ENCODE measurements at regions not wholly inside any gene's neighbourhood (a gene's known extent, or its start where the extent isn't known, plus 50 kb on each side); places are given as distances from the start of the nearest gene placed in this dataset.

- no peak for DNase-seq (ENCODE audit: low read depth, low spot score)
- TF ChIP-seq CTCF (IDR thresholded peaks at IDR 0.05; ENCODE audit: low read depth, low read length) = no peak
- H3K27ac ChIP-seq (ENCODE audit: low read depth, low read length) = no peak overlapping the region
- H3K4me3 ChIP-seq (ENCODE audit: low read depth, low read length) = no peak overlapping the region
- no peaks in the 10 kb centered on the region for H3K9me3 ChIP-seq (ENCODE audit: control insufficient read depth, insufficient read depth, low read length)
- peaks cover 28% of the 10 kb centered on the region for H3K27me3 ChIP-seq (ENCODE audit: control insufficient read depth, insufficient read depth, low read length)
- ChIA-PET POLR2A (no interaction called here), CTCF (no interaction called here)
These were observed 424.6 kb upstream of the CADM1 start for GRCh38 chr11:115928811-115929210.

GRCh38 chr11:115927823-115928329 is 423.7 kb upstream of the CADM1 start:
- no peak for TF ChIP-seq CTCF (IDR thresholded peaks at IDR 0.05; ENCODE audit: low read depth, low read length)
- H3K27ac ChIP-seq (ENCODE audit: low read depth, low read length) = no peak overlapping the region
- peaks cover 25% of the 10 kb centered on the region for H3K27me3 ChIP-seq (ENCODE audit: control insufficient read depth, insufficient read depth, low read length)
- no peaks in the 10 kb centered on the region for H3K9me3 ChIP-seq (ENCODE audit: control insufficient read depth, insufficient read depth, low read length)
- H3K4me3 ChIP-seq (ENCODE audit: low read depth, low read length) = no peak overlapping the region
- CTCF ChIA-PET = no interaction called here
- POLR2A ChIA-PET = no interaction called here
- DNase-seq (ENCODE audit: low read depth, low spot score) = no peak

GRCh38 chr11:115926601-115927000 is 422.4 kb upstream of the CADM1 start:
- no peak for DNase-seq (ENCODE audit: low read depth, low spot score)
- Histone ChIP-seq H3K27me3 (ENCODE audit: control insufficient read depth, insufficient read depth, low read length) (peaks cover 16% of the 10 kb centered on the region), H3K4me3 (ENCODE audit: low read depth, low read length) (no peak overlapping the region), H3K9me3 (ENCODE audit: control insufficient read depth, insufficient read depth, low read length) (no peaks in the 10 kb centered on the region), H3K27ac (ENCODE audit: low read depth, low read length) (no peak overlapping the region)
- CTCF ChIA-PET = interaction anchor here (1.3 kb wide), 1 partner anchor 13 kb away, joined by 3 read pairs; no protein-coding TSS in a partner anchor
- POLR2A ChIA-PET = interaction anchor here (0.9 kb wide), 1 partner anchor 13 kb away, joined by 3 read pairs; no protein-coding TSS in a partner anchor
- TF ChIP-seq CTCF (IDR thresholded peaks at IDR 0.05; ENCODE audit: low read depth, low read length) = no peak

GRCh38 chr11:115926138-115926537 is 421.9 kb upstream of the CADM1 start:
- no peak for TF ChIP-seq CTCF (IDR thresholded peaks at IDR 0.05; ENCODE audit: low read depth, low read length)
- peaks cover 16% of the 10 kb centered on the region for H3K27me3 ChIP-seq (ENCODE audit: control insufficient read depth, insufficient read depth, low read length)
- no peak for DNase-seq (ENCODE audit: low read depth, low spot score)
- ChIA-PET POLR2A (interaction anchor here (0.9 kb wide), 1 partner anchor 13 kb away, joined by 3 read pairs; no protein-coding TSS in a partner anchor), CTCF (interaction anchor here (1.3 kb wide), 1 partner anchor 13 kb away, joined by 3 read pairs; no protein-coding TSS in a partner anchor)
- no peak overlapping the region for H3K4me3 ChIP-seq (ENCODE audit: low read depth, low read length)
- H3K27ac ChIP-seq (ENCODE audit: low read depth, low read length) = no peak overlapping the region
- no peaks in the 10 kb centered on the region for H3K9me3 ChIP-seq (ENCODE audit: control insufficient read depth, insufficient read depth, low read length)

GRCh38 chr11:115925568-115926090 is 421.4 kb upstream of the CADM1 start:
- Histone ChIP-seq H3K27ac (ENCODE audit: low read depth, low read length) (peak overlapping the region; percentile 24), H3K4me3 (ENCODE audit: low read depth, low read length) (no peak overlapping the region), H3K27me3 (ENCODE audit: control insufficient read depth, insufficient read depth, low read length) (peaks cover 16% of the 10 kb centered on the region), H3K9me3 (ENCODE audit: control insufficient read depth, insufficient read depth, low read length) (no peaks in the 10 kb centered on the region)
- POLR2A ChIA-PET = no interaction called here
- TF ChIP-seq CTCF (IDR thresholded peaks at IDR 0.05; ENCODE audit: low read depth, low read length) = no peak
- CTCF ChIA-PET = interaction anchor here (1.2 kb wide), 1 partner anchor 36 kb away, joined by 6 read pairs; no protein-coding TSS in a partner anchor
- no peak for DNase-seq (ENCODE audit: low read depth, low spot score)
